DND-41 (cell line): ENCODE measurements at regions not wholly inside any gene's neighbourhood (a gene's known extent, or its start where the extent isn't known, plus 50 kb on each side); places are given as distances from the start of the nearest gene placed in this dataset.

ENCODE experiments used
- CTCF ChIP-seq: IDR thresholded peaks from 2 replicates; pipeline ENCODE4 v1.5.1; 2012; ENCODE audit warnings: borderline replicate concordance, low read length, moderate library complexity, mild to moderate bottlenecking; ENCODE audit not compliant: poor library complexity, severe bottlenecking; ENCODE audit errors: extremely low read depth
- EZH2 ChIP-seq: IDR thresholded peaks from 3 replicates; pipeline ENCODE4 v1.6.1; 2012; ENCODE audit warnings: borderline replicate concordance, low read depth, mild to moderate bottlenecking, moderate library complexity, low read length, inconsistent platforms; ENCODE audit not compliant: severe bottlenecking

- no peak for TF ChIP-seq CTCF
- TF ChIP-seq EZH2: no peak
These were observed 676.2 kb downstream of the ZEB2 start for GRCh38 chr2:143843686-143844085.
